AG10803 (cell line): ENCODE measurements at regions not wholly inside any gene's neighbourhood (a gene's known extent, or its start where the extent isn't known, plus 50 kb on each side); places are given as distances from the start of the nearest gene placed in this dataset.
"Not testable (repeated sequence)": the region's sequence is repeated elsewhere in the genome, so short reads cannot be mapped to it uniquely, and the experiment has no call there.

Experiments used
- DNase-seq: peaks from one replicate; pipeline ENCODE4 v3.0.0; 2010; ENCODE audit warnings: low read depth
- H3K4me3 ChIP-seq: 2 replicates; pipeline ENCODE4 v1.5.1; 2011; ENCODE audit warnings: mild to moderate bottlenecking, low read length, control low read depth
- CTCF ChIP-seq: conservative IDR thresholded peaks from 2 replicates; pipeline ENCODE4 v1.5.1; 2011; ENCODE audit warnings: mild to moderate bottlenecking, low read length, control low read depth, inconsistent platforms

- no peak overlapping the region for H3K4me3 ChIP-seq
- TF ChIP-seq CTCF, result no peak
- no peak for DNase-seq
Measured at GRCh38 chr7:73918926-73919693, 58.2 kb downstream of the TMEM270 start.

GRCh38 chr7:73919694-73920375 lies 58.9 kb downstream of the TMEM270 start:
- no peak for DNase-seq
- no peak for TF ChIP-seq CTCF

GRCh38 chr7:73920406-73921134 lies 59.6 kb downstream of the TMEM270 start:
- TF ChIP-seq CTCF, result no peak
- no peak for DNase-seq
- H3K4me3 ChIP-seq, result no peak overlapping the region

More at GRCh38 chr7:73919694-73920375, 58.9 kb downstream of the TMEM270 start:
- H3K4me3 ChIP-seq, result no peak overlapping the region

GRCh38 chr7:73921623-73922528 lies 60.9 kb downstream of the TMEM270 start:
- H3K4me3 ChIP-seq, result no peak overlapping the region
- DNase-seq, result no peak
- TF ChIP-seq CTCF, result no peak

- H3K4me3 ChIP-seq, DNase-seq: not testable (repeated sequence)
Measured at GRCh38 chr7:73928644-73929043, 67.7 kb downstream of the TMEM270 start.

GRCh38 chr7:73931502-73931901 lies 70.5 kb downstream of the TMEM270 start:
- no peak overlapping the region for H3K4me3 ChIP-seq
- DNase-seq, result no peak
- TF ChIP-seq CTCF, result no peak

- no peak for TF ChIP-seq CTCF
- DNase-seq, result peak; percentile 39
- no peak overlapping the region for H3K4me3 ChIP-seq
Measured at GRCh38 chr7:73932364-73932763, 71.4 kb downstream of the TMEM270 start.
